H1 (cell line): ENCODE measurements at regions not wholly inside any gene's neighbourhood (a gene's known extent, or its start where the extent isn't known, plus 50 kb on each side); places are given as distances from the start of the nearest gene placed in this dataset.

Experiments
- CTCF ChIA-PET: fragments of 300-600 bp; sonication (Branson Sonifier 250); formaldehyde crosslinking; loops from one replicate; lab custom pipeline; 2021; ENCODE audit not compliant: partially characterized antibody; lab: Charles Lee
- POLR2A ChIA-PET: fragments of 300-600 bp; sonication (Branson Sonifier 250); formaldehyde crosslinking; loops from one replicate; lab custom pipeline; 2021; ENCODE audit warnings: inconsistent platforms; ENCODE audit not compliant: partially characterized antibody; lab: Charles Lee
- DNase-seq, 2 experiments: peaks; one replicate each; pipeline versions ENCODE4 v3.0.0 to v3.0.0-alpha.2; 2010 to 2022; ENCODE audit warnings: low spot score in 2 of 2, low read depth in 1 of 2, mixed read lengths in 1 of 2
- FAIRE-seq: peaks from 2 replicates; lab custom pipeline; 2011; peaks lifted over from hg19 to GRCh38; lab: Jason Lieb, UNC
- H2AFZ ChIP-seq: 2 replicates; pipeline ENCODE4 v1.8.1; 2012; ENCODE audit warnings: low read length, inconsistent platforms
- H2AK5ac ChIP-seq: 2 replicates; pipeline ENCODE4 v1.6.1; 2013; ENCODE audit warnings: low read depth, low read length
- H2BK120ac ChIP-seq: replicated peaks from 2 replicates; pipeline ENCODE3; 2013; ENCODE audit warnings: low read depth, low read length, inconsistent platforms
- H2BK12ac ChIP-seq: 2 replicates; pipeline ENCODE4 v1.6.1; 2013; ENCODE audit warnings: low read depth, low read length
- H2BK15ac ChIP-seq: 2 replicates; pipeline ENCODE4 v1.6.1; 2013; ENCODE audit warnings: low read length
- H2BK20ac ChIP-seq: 2 replicates; pipeline ENCODE4 v1.6.1; 2013; ENCODE audit warnings: low read length
- H2BK5ac ChIP-seq: 2 replicates; pipeline ENCODE4 v1.6.1; 2013; ENCODE audit warnings: low read depth, low read length
- H3K14ac ChIP-seq: 2 replicates; pipeline ENCODE4 v1.6.1; 2013; ENCODE audit warnings: inconsistent platforms; ENCODE audit not compliant: insufficient read length
- H3K18ac ChIP-seq: 2 replicates; pipeline ENCODE4 v1.6.1; 2013; ENCODE audit warnings: low read length; ENCODE audit errors: extremely low read depth
- H3K23ac ChIP-seq: 2 replicates; pipeline ENCODE4 v1.6.1; 2013; ENCODE audit warnings: inconsistent platforms; ENCODE audit not compliant: insufficient read length
- H3K23me2 ChIP-seq: 2 replicates; pipeline ENCODE4 v1.6.1; 2013; ENCODE audit warnings: low read depth, low read length
- H3K27ac ChIP-seq: 2 replicates; pipeline ENCODE4 v1.6.1; 2011; ENCODE audit warnings: low read depth, low read length, inconsistent platforms
- H3K27me3 ChIP-seq, 4 experiments: replicated peaks in 1 of 4; 1 replicate in 1 of 4; 2 replicates in 3 of 4; pipeline versions ENCODE4 v1.6.1 to v1.8.1; 2011 to 2013; ENCODE audit warnings: low read length in 3 of 4, mild to moderate bottlenecking in 3 of 4, inconsistent platforms in 2 of 4, mixed read lengths in 2 of 4, moderate library complexity in 1 of 4; ENCODE audit not compliant: control insufficient read depth in 3 of 4, insufficient read depth in 3 of 4; ENCODE audit errors: extremely low read depth in 1 of 4
- H3K36me3 ChIP-seq, 4 experiments: 2 replicates each; pipeline versions ENCODE4 v1.6.1 to v1.8.1; 2011 to 2013; ENCODE audit warnings: mild to moderate bottlenecking in 4 of 4, low read length in 3 of 4, moderate library complexity in 2 of 4, control low read depth in 1 of 4, inconsistent platforms in 1 of 4; ENCODE audit not compliant: insufficient read depth in 4 of 4, control insufficient read depth in 2 of 4
- H3K4ac ChIP-seq: replicated peaks from 2 replicates; pipeline ENCODE3; 2013; ENCODE audit warnings: low read length, low read depth, mixed read lengths, inconsistent platforms; ENCODE audit not compliant: insufficient read length
- H3K4me1 ChIP-seq, 4 experiments: replicated peaks in 1 of 4; 1 replicate in 1 of 4; 2 replicates in 3 of 4; pipeline versions ENCODE4 v1.6.1 to v1.8.1; 2011 to 2013; ENCODE audit warnings: low read length in 3 of 4, inconsistent platforms in 2 of 4, mixed read lengths in 1 of 4; ENCODE audit not compliant: insufficient read depth in 4 of 4, control insufficient read depth in 3 of 4
- H3K4me2 ChIP-seq, 2 experiments: 2 replicates each; pipeline versions ENCODE4 v1.6.1 to v1.8.1; 2011 to 2013; ENCODE audit warnings: low read depth in 2 of 2, low read length in 2 of 2, control low read depth in 1 of 2, inconsistent platforms in 1 of 2, mild to moderate bottlenecking in 1 of 2; ENCODE audit not compliant: insufficient read depth in 1 of 2
- H3K4me3 ChIP-seq, 4 experiments: fragments of 200-600, 300-600 bp in 1 of 4; sonication (generic), shearing (Covaris generic), sonication (Bioruptor Twin) in 1 of 4; 2 replicates each; pipeline versions ENCODE4 v1.5.1 to v1.8.1; 2011 to 2016; ENCODE audit warnings: low read length in 4 of 4, low read depth in 3 of 4, control low read depth in 2 of 4, inconsistent platforms in 2 of 4, mild to moderate bottlenecking in 2 of 4, mixed read lengths in 1 of 4, moderate library complexity in 1 of 4; ENCODE audit not compliant: insufficient read depth in 2 of 4; ENCODE audit errors: extremely low read depth in 1 of 4
- H3K56ac ChIP-seq: replicated peaks from 2 replicates; pipeline ENCODE3; 2013; ENCODE audit warnings: low read depth, mild to moderate bottlenecking, mixed read lengths, low read length, inconsistent platforms; ENCODE audit not compliant: insufficient read length
- H3K79me1 ChIP-seq: 2 replicates; pipeline ENCODE4 v1.6.1; 2013; ENCODE audit warnings: low read depth, low read length, control low read depth
- H3K79me2 ChIP-seq, 2 experiments: 2 replicates each; pipeline versions ENCODE4 v1.6.1 to v1.8.1; 2012 to 2013; ENCODE audit warnings: low read length in 2 of 2, mild to moderate bottlenecking in 2 of 2, inconsistent platforms in 1 of 2; ENCODE audit not compliant: insufficient read depth in 2 of 2, control insufficient read depth in 1 of 2
- H3K9ac ChIP-seq, 4 experiments: replicated peaks in 1 of 4; 1 replicate in 1 of 4; 2 replicates in 3 of 4; pipeline versions ENCODE4 v1.6.1 to v1.8.1; 2011 to 2013; ENCODE audit warnings: low read depth in 3 of 4, low read length in 3 of 4, control low read depth in 2 of 4, mild to moderate bottlenecking in 2 of 4, moderate library complexity in 2 of 4, inconsistent platforms in 1 of 4; ENCODE audit errors: extremely low read depth in 1 of 4
- H3K9me3 ChIP-seq, 2 experiments: 2 replicates each; pipeline versions ENCODE4 v1.6.1 to v1.8.1; 2012 to 2013; ENCODE audit warnings: mild to moderate bottlenecking in 2 of 2, moderate library complexity in 2 of 2, control low read depth in 1 of 2, inconsistent platforms in 1 of 2, low read depth in 1 of 2, low read length in 1 of 2, mixed read lengths in 1 of 2; ENCODE audit not compliant: insufficient read depth in 2 of 2
- H4K20me1 ChIP-seq, 2 experiments: replicated peaks in 1 of 2; 2 replicates each; pipeline versions ENCODE3 to v1.8.1; 2011 to 2013; ENCODE audit warnings: inconsistent platforms in 2 of 2, low read length in 2 of 2, mild to moderate bottlenecking in 1 of 2; ENCODE audit not compliant: insufficient read depth in 2 of 2, control insufficient read depth in 1 of 2
- H4K5ac ChIP-seq: 2 replicates; pipeline ENCODE4 v1.6.1; 2013; ENCODE audit warnings: low read length, low read depth, mixed read lengths, inconsistent platforms; ENCODE audit not compliant: insufficient read length
- H4K8ac ChIP-seq: 2 replicates; pipeline ENCODE4 v1.8.0; 2013; ENCODE audit warnings: mild to moderate bottlenecking, moderate library complexity, low read length, inconsistent platforms; ENCODE audit not compliant: insufficient read depth; ENCODE audit errors: extremely low read depth
- H4K91ac ChIP-seq: replicated peaks from 2 replicates; pipeline ENCODE3; 2013; ENCODE audit warnings: low read length, mixed read lengths, inconsistent platforms; ENCODE audit not compliant: insufficient read length
- BRCA1 ChIP-seq: IDR thresholded peaks from 2 replicates; pipeline ENCODE4 v1.6.1; 2012; ENCODE audit warnings: low read depth, low read length, improper control_type of control experiment
- CBX8 ChIP-seq: fragments of 300-800, 300-1000 bp; sonication (generic); IDR thresholded peaks from 2 replicates; pipeline ENCODE4 v1.7.1; 2016; ENCODE audit warnings: low read depth, low read length, borderline replicate concordance
- CEBPB ChIP-seq: IDR thresholded peaks from 2 replicates; pipeline ENCODE4 v1.6.1; 2012; ENCODE audit warnings: low read depth, low read length
- CHD1 ChIP-seq: IDR thresholded peaks from 2 replicates; pipeline ENCODE4 v1.6.1; 2012; ENCODE audit warnings: low read depth, low read length, improper control_type of control experiment
- CREB1 ChIP-seq: IDR thresholded peaks from 2 replicates; pipeline ENCODE4 v1.6.1; 2012; ENCODE audit warnings: inconsistent platforms
- EGR1 ChIP-seq: IDR thresholded peaks from 2 replicates; pipeline ENCODE4 v1.6.1; 2011; ENCODE audit warnings: low read depth, low read length, borderline replicate concordance
- GTF2F1 ChIP-seq: IDR thresholded peaks from 2 replicates; pipeline ENCODE4 v1.6.1; 2012; ENCODE audit warnings: low read depth, low read length, improper control_type of control experiment, borderline replicate concordance
- JUN ChIP-seq: IDR thresholded peaks from 2 replicates; pipeline ENCODE4 v1.6.1; 2011; ENCODE audit warnings: low read depth, mild to moderate bottlenecking, improper control_type of control experiment, low read length
- KDM5A ChIP-seq: fragments of 200-600 bp; IDR thresholded peaks from 2 replicates; pipeline ENCODE4 v1.7.1; 2012; ENCODE audit warnings: mild to moderate bottlenecking, low read length, inconsistent platforms, mixed read lengths
- NANOG ChIP-seq: IDR thresholded peaks from 2 replicates; pipeline ENCODE4 v1.6.1; 2011; ENCODE audit warnings: low read length, low read depth, mild to moderate bottlenecking, inconsistent platforms; ENCODE audit not compliant: insufficient read depth, poor library complexity, severe bottlenecking
- RFX5 ChIP-seq: IDR thresholded peaks from 2 replicates; pipeline ENCODE4 v1.6.1; 2011; ENCODE audit warnings: low read depth, low read length, improper control_type of control experiment, borderline replicate concordance
- RXRA ChIP-seq: IDR thresholded peaks from 2 replicates; pipeline ENCODE4 v1.6.1; 2011; ENCODE audit warnings: low read depth, mild to moderate bottlenecking, low read length, moderate library complexity; ENCODE audit not compliant: insufficient read depth
- SRF ChIP-seq: IDR thresholded peaks from 2 replicates; pipeline ENCODE4 v1.6.1; 2011; ENCODE audit warnings: mild to moderate bottlenecking, low read depth, low read length, moderate library complexity
- TBP ChIP-seq: IDR thresholded peaks from 2 replicates; pipeline ENCODE4 v1.6.1; 2011; ENCODE audit warnings: low read depth, low read length, improper control_type of control experiment
- TEAD4 ChIP-seq: IDR thresholded peaks from 2 replicates; pipeline ENCODE4 v1.6.1; 2012; ENCODE audit warnings: low read depth, low read length, inconsistent platforms, mixed read lengths
- ZNF274 ChIP-seq: IDR thresholded peaks from 2 replicates; pipeline ENCODE4 v1.7.0; 2012; ENCODE audit warnings: low read length, borderline replicate concordance; ENCODE audit errors: extremely low read depth
- whole genome bisulfite sequencing, 2 experiments: shearing (Covaris generic) in 1 of 2; methylation state at CpG; one replicate each; pipeline versions ENCODE4 v1.1.6 to v1.1.7; 2013 to 2015; ENCODE audit warnings: low lambda C conversion rate in 2 of 2, mixed read lengths in 2 of 2, inconsistent platforms in 1 of 2, low coverage in 1 of 2, missing lambda C conversion rate in 1 of 2; ENCODE audit not compliant: insufficient replicate concordance in 2 of 2, insufficient coverage in 1 of 2, insufficient read length in 1 of 2; ENCODE audit errors: extremely low coverage in 1 of 2, missing lambda C conversion rate in 1 of 2; 5-methylcytosine and 5-hydroxymethylcytosine counted together

DNA sequence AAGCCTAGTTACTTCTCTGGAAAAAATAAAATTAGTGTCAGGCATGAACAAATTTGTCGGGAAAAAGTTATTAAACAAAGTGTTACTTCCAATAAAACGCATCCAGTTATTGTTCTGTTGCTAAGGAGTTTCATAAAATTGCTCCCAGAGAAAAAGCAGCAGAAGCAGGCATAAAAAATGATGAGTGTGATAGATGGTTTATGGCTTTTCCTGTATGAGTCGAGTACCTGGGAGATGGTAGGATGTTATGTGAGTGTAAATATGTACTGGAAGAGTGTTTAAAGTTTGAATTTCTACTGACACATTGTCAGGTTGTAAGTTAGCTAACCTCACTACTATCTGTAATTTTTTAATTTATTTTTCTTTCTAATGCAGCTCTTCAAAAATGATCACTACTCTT lies 390.7 kb downstream of the ARL4A start:
- H3K79me1 ChIP-seq: no peaks in the 10 kb centered on the region
- ChIA-PET CTCF (no interaction called here), POLR2A (no interaction called here)
- no peak overlapping the region for H3K9ac ChIP-seq
- H4K91ac ChIP-seq: no peak overlapping the region
- H3K4me1 ChIP-seq: no peaks in the 10 kb centered on the region
- no peak overlapping the region for H2BK120ac ChIP-seq
- no peak overlapping the region for H2AK5ac ChIP-seq
- no peak for FAIRE-seq
- H3K36me3 ChIP-seq: no peaks in the 10 kb centered on the region
- no peak overlapping the region for H3K27ac ChIP-seq
- no peaks in the 10 kb centered on the region for H3K9me3 ChIP-seq
- no peak overlapping the region for H3K4me3 ChIP-seq
- no peak overlapping the region for H3K14ac ChIP-seq
- H2AFZ ChIP-seq: no peak overlapping the region
- H2BK5ac ChIP-seq: no peak overlapping the region
- H3K23ac ChIP-seq: no peak overlapping the region
- no peak overlapping the region for H2BK15ac ChIP-seq
- WGBS, 2 experiments: 62% methylated on average over 3 of the region's 3 CpGs; no CpG with 5 or more reads in 1 of the 2 experiments
- no peak overlapping the region for H3K4me2 ChIP-seq
- no peak overlapping the region for H3K56ac ChIP-seq
- no peaks in the 10 kb centered on the region for H3K23me2 ChIP-seq
- no peak overlapping the region for H4K8ac ChIP-seq
- no peaks in the 10 kb centered on the region for H3K27me3 ChIP-seq
- no peak for DNase-seq
- no peaks in the 10 kb centered on the region for H4K20me1 ChIP-seq
- no peak overlapping the region for H3K18ac ChIP-seq
- no peak overlapping the region for H2BK12ac ChIP-seq
- no peak overlapping the region for H3K4ac ChIP-seq
- H3K79me2 ChIP-seq: no peaks in the 10 kb centered on the region
- no peak for TF ChIP-seq NANOG
- TF ChIP-seq KDM5A: no peak
- no peak for TF ChIP-seq RXRA
- TF ChIP-seq TEAD4: no peak
- no peak for TF ChIP-seq CBX8
- no peak for TF ChIP-seq JUN
- no peak for TF ChIP-seq CHD1
- no peak for TF ChIP-seq CREB1
- no peak for TF ChIP-seq CEBPB
- TF ChIP-seq EGR1: no peak
- TF ChIP-seq GTF2F1: no peak
- TF ChIP-seq ZNF274: no peak
- TF ChIP-seq RFX5: no peak
- no peak for TF ChIP-seq SRF
- TF ChIP-seq BRCA1: no peak
- TF ChIP-seq TBP: no peak
- H4K5ac ChIP-seq: no peak overlapping the region
- H2BK20ac ChIP-seq: no peak overlapping the region
